Heart left ventricle (tissue), 13 donors: ENCODE measurements at regions not wholly inside any gene's neighbourhood (a gene's known extent, or its start where the extent isn't known, plus 50 kb on each side); places are given as distances from the start of the nearest gene placed in this dataset.
"Not testable (repeated sequence)": the region's sequence is repeated elsewhere in the genome, so short reads cannot be mapped to it uniquely, and the experiment has no call there.

Experiments used
- POLR2A ChIP-seq, 2 donors: fragments of 450-650 bp; IDR thresholded peaks; one replicate each; pipeline ENCODE4 v1.6.1; 2017; ENCODE audit warnings: antibody characterized with exemption in 2 of 2, mild to moderate bottlenecking in 2 of 2, moderate library complexity in 2 of 2
- TF ChIP-seq, protein P1 (sequence below), 12 donors: fragments of 200-600 bp; sonication (generic) in 4 of 12; IDR thresholded peaks; one replicate each; pipeline versions ENCODE4 v1.5.0 to v1.8.0; 2018 to 2022; ENCODE audit warnings: antibody characterized with exemption in 12 of 12, mild to moderate bottlenecking in 5 of 12
- donor health status: ischemic (EF 13 %, LVEDD 7.1; RV severe dilation, severe dysfunction).
- donor health status: DM: no; HTN: yes; CAD: no.
- donor health status: DM: no; HTN: no; CAD: no.
- donor health status: ischemic (EF 25% LVEDD 6.9; RV normal size, moderate dysfunction).
- donor health status: ischemic (EF 25% LVEDD 5.7; RV mildly dilated, moderate dysfunction).
- donor health status: ischemic (EF 35%, LVEDD 5.7; RV mildly dilated, moderate dysfunction).
- donor health status: nonischemic (EF 11% LVEDD 7.7; RV severe dilation, severe dysfunction).
- donor health status: DM: yes; HTN: yes; CAD: no.
- donor health status: PGD.
- donor health status: ischemic (EF 29% LVEDD 5.4; RV normal size, mild dysfunction).
- donor health status: nonischemic (EF 23%, LVEDD 6.1; RV moderate dilation, normal function).

DNA sequence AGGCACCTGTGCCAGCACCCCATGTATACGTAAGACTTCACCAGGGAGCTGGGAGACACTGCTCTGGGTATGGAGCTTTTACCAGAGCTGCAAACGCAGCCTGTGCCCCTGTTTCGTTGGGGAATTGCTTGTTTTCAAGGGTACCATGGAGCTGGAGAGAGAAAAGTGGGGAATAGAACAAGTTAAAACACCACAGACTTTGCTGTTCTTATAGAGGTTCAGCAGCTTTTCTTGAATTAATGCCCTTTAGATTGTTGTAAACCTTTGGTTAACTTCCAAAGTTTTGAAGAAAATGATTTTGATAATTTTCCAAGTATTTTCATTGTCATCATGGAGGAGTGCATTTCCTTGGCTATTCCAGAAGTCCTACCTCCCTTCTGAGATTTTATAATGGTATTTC, 131.7 kb downstream of the KBTBD2 start:
- TF ChIP-seq, protein P1, sequence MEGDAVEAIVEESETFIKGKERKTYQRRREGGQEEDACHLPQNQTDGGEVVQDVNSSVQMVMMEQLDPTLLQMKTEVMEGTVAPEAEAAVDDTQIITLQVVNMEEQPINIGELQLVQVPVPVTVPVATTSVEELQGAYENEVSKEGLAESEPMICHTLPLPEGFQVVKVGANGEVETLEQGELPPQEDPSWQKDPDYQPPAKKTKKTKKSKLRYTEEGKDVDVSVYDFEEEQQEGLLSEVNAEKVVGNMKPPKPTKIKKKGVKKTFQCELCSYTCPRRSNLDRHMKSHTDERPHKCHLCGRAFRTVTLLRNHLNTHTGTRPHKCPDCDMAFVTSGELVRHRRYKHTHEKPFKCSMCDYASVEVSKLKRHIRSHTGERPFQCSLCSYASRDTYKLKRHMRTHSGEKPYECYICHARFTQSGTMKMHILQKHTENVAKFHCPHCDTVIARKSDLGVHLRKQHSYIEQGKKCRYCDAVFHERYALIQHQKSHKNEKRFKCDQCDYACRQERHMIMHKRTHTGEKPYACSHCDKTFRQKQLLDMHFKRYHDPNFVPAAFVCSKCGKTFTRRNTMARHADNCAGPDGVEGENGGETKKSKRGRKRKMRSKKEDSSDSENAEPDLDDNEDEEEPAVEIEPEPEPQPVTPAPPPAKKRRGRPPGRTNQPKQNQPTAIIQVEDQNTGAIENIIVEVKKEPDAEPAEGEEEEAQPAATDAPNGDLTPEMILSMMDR (IDR thresholded peaks at IDR 0.05): not testable (repeated sequence)
- TF ChIP-seq POLR2A (IDR thresholded peaks at IDR 0.05): not testable (repeated sequence)
